ENCODE measurements at regions not wholly inside any gene's neighbourhood (a gene's known extent, or its start where the extent isn't known, plus 50 kb on each side); places are given as distances from the start of the nearest gene placed in this dataset.
A peak's percentile ranks its signal among the peaks of the same experiment; 100 is the strongest.
"Not testable (repeated sequence)": the region's sequence is repeated elsewhere in the genome, so short reads cannot be mapped to it uniquely, and the experiment has no call there.

DNA sequence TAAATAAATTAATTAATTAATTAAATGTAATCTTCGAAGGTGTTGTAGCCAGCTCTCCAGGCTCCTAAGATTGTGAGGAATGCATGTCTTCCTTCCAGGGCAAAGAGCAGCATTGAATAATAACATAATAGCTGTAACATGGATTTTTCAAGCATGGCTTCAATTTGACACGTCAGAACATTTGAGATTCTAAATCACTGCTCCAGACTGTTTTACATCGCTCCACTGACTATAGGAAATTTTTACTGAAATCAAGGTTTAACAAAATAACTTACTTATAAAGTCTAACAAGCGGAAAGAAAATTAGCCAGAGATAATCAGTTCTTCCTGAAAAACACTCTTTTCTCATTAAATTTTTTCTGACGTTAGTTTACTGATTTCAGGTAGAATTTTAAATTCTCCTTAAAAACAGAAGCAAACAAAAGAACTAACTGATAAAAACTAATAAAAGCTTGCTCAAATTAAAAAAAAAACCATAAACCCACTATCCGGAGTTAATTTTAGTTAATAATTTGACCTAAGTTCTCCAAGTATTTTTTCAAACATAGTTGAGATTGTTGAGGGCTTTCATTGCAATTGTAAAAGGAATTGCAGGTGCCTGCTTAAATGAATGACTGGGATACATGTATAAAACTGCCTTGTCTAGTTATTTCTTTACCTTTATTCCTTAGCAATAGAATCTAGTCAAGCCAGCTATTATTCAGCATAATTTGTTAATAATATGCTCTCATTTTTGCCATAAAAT is 51.2 kb upstream of the SGCE start:
- DNase-seq (ENCODE audit: extremely low spot score, insufficient read length, low read depth) (no peak), FAIRE-seq (no peak)

DNA sequence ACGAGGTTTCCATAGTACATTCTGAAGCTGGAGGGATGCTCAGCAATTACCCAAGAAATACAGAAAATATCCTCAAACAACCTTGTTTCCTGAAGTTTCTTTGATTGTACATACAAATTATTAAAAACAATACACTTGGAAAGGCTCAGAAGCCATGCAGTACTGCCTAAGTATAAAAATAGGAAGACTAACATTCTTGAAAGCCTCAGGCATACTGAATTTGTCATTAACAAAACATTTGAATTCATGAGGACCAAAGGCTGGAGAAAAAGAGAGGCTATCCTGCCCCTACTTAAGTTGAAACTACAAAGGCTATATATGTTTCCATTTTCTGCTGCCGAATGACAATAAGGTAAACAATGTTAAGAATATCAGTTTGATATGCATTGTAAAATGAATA is 54.3 kb upstream of the SGCE start:
- DNase-seq (ENCODE audit: extremely low spot score, insufficient read length, low read depth) (no peak), FAIRE-seq (no peak)

DNA sequence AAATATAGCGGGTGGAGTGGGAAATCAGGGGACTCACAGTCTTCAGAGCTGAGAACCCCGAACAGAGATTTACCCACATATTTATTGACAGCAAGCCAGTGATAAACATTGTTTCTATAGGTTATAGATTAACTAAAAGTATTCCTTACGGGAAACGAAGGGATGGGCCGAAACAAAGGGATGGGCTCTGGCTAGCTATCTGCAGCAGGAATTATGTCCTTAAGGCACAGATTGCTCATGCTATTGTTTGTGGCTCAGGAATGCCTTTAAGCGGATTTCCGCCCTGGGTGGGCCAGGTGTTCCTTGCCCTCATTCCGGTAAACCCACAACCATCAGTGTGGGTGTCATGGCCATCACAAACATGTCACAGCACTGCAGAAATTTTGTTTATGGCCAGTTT is 66.4 kb upstream of the SGCE start:
- not testable (repeated sequence) for DNase-seq (ENCODE audit: extremely low spot score, insufficient read length, low read depth); FAIRE-seq

DNA sequence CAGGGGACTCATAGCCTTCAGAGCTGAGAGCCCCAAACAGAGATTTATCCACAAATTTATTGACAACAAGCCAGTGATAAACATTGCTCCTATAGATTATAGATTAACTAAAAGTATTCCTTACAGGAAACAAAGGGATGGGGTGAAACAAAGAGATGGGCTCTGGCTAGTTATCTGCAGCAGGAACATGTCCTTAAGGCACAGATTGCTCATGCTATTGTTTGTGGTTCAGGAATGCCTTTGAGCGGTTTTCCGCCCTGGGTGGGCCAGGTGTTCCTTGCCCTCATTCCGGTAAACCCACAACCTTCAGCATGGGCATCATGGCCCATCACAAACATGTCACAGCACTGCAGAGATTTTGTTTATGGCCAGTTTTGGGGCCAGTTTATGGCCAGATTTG is 73.0 kb upstream of the SGCE start:
- FAIRE-seq; DNase-seq (ENCODE audit: extremely low spot score, insufficient read length, low read depth): not testable (repeated sequence)

DNA sequence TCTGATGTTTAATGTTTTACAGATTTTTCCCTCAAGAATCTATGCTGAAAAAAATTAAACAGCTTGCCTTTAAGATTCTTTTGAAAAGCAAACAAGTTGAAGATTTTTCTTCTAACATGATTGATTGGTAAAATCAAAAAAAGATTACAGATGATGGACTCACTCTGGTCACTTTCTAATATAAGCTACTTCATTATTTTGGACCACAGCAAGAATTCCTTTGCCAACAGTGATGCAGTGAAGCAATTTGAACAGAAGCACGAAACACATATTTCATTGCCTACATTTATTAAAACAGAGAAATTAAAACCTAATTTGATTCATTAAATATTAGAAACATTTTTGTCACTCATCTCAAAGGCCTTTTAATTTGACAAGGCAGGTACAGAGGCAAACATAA is 82.1 kb upstream of the SGCE start:
- no peak for FAIRE-seq

DNA sequence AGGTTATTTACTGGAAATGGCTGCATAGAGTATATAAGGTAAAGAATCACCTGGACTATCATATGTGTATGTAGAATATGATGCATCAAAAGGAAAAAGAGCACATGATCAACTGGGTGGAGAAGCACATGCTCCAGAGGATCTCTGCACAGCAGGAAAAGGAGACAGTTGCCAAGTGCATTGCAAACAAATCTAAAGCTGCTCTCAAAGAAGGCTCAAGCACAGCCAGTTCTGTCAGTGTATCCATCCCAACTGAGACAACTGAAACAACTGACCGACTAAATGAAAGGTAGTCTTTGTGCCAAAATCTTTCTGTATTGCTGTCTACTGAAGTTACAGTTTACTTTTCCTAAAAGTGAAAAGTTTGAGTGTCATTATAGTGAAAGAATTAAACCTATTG is 83.2 kb upstream of the SGCE start:
- FAIRE-seq (no peak), DNase-seq (ENCODE audit: extremely low spot score, insufficient read length, low read depth) (no peak)

More for the DNA sequence above, 82.1 kb upstream of the SGCE start:
- DNase-seq (ENCODE audit: extremely low spot score, insufficient read length, low read depth): no peak

DNA sequence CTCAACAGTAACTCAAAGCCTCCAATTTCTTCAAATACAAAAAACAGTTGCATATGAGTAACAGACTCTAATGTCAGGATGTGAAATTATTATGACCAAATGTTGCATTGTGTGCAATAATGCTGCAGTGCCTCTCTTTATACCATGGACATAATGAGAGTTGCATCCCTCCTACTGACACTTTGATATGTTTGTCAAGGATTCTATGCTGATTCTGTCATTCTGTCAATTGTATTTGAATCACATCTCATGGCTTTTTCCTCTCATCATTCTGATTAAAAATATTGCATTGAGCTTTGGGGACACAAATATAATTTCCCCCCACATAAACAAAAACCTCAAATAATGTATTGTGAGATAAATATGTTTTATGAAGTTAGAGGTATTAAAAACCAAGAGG is 84.6 kb upstream of the SGCE start:
- FAIRE-seq (no peak), DNase-seq (ENCODE audit: extremely low spot score, insufficient read length, low read depth) (no peak)

DNA sequence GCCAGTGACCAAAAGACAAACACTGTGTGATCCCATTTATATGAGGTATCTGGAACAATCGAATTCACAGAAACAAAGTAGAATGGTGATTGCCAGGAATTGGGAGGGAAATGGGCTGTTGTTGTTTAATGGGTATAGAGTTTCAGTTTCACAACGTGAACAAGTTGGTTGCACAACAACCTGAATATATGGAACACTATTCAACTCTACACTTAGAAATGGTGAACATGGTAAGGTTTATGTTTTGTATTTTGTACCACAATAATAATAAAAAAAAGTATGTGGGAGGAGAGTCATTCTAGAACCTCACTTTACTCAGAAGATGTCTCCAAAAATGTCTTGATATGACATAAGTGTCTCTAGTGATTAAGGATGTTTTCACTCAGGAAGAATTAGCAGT is 85.2 kb upstream of the SGCE start:
- FAIRE-seq (no peak), DNase-seq (ENCODE audit: extremely low spot score, insufficient read length, low read depth) (no peak)

DNA sequence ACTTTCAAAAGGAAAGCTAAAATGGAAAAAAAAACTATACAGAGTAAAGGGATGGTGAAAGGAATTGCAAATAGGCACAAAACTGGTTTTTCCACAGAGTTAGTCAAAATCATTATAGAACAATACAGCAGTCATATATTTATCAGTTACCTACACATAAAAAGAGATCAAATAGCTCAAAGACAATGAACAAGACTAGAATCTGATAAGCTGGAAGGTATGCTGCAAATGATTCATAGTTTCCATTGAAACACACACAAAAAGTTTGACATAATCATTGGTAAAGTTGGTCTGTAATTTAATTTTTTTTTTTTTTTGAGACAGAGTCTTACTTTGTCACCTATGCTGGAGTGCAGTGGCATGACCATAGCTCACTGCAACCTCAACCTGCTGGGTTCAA is 92.4 kb upstream of the SGCE start:
- FAIRE-seq (no peak), DNase-seq (ENCODE audit: extremely low spot score, insufficient read length, low read depth) (no peak)

DNA sequence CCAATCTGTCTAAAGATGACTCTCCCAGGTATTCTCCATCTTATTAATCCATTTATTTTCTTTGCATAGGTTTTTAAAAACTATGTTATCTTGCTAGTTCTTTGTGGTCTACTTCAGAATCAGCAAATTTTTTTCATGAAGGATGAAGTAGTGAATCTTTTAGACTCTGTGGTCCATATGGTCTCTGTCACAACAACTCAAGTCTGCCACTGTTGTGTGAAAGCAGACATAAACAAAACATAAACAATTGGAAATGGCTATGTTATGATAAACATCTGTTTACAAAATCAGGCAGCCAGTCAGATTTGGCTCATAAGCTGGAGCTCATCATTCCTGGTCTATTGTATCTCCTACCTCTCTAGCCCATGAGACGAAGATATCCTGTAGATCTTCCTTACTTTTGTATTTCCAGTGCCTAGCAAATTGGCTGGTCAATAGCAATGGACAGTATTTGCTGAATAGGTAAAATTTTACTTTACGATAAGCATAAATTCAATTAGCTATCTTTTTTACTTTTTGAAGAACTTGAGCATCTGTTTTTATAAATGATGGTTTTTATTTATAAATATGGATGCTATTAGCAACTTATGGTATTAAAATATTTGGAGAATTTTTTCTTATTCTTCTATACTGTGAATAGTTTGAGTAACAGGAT is 104.6 kb upstream of the SGCE start:
- DNase-seq (ENCODE audit: extremely low spot score, insufficient read length, low read depth): no peak
- no peak for FAIRE-seq

DNA sequence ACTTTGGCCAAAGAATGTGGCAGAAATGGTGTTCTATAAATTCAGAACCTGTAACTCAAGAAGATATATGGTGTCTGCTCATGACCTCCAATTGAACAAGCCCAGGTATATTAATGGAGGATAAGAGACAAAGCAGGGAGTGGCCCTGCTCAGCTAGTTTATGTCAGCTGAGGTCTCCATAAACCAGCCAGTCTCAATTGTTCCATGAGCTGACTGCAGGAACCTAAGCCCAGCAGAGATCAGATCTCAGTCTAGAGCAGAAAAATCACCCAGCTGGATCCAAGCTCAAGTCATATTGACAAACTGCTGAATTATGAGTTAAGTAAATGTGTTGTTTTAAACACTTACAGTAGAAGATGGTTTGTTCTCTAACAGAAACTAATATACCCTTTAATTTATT is 105.5 kb upstream of the SGCE start:
- FAIRE-seq (no peak), DNase-seq (ENCODE audit: extremely low spot score, insufficient read length, low read depth) (no peak)

DNA sequence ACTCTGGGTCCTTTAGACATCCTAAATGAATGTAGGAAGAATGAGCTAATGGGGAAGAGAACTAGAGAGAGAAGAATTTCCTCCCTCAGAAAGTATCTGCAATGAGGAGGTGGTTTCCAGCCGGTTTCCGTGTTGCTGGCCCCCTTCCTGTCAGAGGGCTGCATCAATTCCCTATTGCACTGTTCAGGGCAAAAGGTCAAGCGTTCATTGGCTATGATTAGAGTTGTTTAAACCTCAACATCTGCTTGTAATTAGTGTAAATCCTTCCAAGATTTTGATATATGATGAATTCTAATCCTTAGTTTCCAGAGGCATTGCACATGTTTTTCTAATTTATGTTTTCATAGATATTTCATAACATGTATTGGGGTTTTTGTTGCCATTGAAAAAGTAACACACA is 107.3 kb upstream of the SGCE start:
- FAIRE-seq (peak; percentile 35), DNase-seq (ENCODE audit: extremely low spot score, insufficient read length, low read depth) (no peak)

DNA sequence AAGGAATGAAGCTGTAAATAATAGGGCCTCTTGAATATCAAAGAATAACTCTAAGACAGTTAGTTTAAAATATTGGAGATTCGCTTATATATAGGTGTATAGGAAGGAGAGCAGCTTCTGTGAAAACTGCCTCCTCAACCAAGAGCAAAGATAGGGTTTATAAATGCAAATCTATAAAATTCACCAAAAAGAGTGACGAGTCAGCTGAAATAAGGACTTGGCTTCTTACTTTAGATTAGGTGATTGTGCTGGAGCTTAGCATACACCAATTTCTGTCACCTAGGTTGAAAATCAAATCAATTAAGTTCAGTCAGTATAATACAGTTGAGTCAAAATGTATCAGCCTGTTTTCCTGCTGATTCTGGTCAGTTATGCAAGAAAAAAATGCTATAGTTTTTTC is 113.8 kb upstream of the SGCE start:
- FAIRE-seq: no peak
- DNase-seq (ENCODE audit: extremely low spot score, insufficient read length, low read depth): no peak

DNA sequence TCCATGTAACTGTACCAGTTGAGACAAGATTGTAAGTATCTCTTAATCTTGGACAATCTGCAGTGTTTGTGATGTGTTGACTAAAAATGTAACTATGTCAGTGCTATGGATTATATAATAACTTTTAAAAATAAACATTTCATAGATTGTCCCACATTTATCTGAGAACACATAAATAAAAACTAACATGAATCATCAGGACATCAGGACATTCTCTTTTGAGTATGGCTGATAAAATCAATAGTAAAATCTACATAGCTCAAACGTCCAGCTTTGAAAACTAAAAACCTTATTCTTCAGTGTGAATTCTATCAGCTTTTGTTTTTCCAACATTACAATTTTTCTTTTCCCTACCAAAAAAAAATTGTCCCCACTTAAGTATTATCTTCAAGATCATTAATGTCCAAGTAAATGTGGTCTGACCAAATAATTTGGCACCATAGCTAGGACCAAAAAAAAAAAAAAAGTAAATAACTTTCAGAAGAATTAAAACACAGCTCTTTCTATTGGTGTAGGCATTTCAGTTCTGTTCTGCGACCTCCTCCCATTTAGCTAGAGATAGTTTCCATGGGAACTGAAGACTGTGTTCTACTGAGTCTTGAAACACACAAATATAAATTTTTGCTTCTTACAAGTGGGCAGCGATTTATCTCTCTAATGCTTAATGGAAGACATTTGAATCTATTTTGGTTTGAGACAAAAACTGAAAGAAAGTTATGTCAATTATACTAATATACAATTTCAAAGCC is 123.0 kb upstream of the SGCE start:
- no peak for DNase-seq (ENCODE audit: extremely low spot score, insufficient read length, low read depth)
- no peak for FAIRE-seq

DNA sequence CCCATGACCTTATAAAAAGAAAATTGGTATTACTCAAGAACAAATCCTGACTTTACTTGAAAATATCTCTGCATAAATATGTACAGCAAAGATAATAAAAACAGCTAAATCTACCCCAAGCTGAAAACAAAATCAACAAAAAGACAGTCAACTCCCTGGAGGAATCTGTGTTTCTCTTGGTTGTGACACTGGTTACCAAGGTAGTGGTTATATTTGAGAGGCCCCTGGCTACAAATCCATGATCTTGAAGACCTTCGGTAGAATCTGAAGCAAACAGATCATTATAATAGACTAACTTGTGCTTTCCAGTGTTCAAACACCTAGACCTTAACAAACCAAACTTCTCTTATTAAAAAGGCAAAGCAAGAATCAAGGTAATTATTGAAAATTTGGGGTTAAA is 123.9 kb upstream of the SGCE start:
- no peak for DNase-seq (ENCODE audit: extremely low spot score, insufficient read length, low read depth)

DNA sequence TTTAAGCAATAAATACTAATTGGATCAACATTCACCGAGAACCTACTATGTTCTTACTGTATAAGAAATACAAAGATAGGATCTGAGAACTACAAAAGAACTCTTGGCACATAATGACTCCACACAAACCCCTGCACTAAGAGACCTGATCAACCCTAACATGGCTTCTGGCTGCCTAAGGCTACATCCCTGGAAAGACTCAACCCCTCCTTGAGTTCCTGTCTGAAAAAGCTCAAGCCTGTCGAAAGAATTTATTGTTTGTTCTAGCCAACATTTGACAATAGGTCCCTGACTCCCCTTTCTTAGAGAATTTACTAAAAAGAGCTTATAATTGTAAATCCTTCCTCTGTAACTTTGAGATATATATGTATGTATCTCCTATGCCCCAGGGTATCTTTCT is 125.3 kb upstream of the SGCE start:
- DNase-seq (ENCODE audit: extremely low spot score, insufficient read length, low read depth): no peak
- no peak for FAIRE-seq

More for the DNA sequence above, 123.9 kb upstream of the SGCE start:
- no peak for FAIRE-seq

DNA sequence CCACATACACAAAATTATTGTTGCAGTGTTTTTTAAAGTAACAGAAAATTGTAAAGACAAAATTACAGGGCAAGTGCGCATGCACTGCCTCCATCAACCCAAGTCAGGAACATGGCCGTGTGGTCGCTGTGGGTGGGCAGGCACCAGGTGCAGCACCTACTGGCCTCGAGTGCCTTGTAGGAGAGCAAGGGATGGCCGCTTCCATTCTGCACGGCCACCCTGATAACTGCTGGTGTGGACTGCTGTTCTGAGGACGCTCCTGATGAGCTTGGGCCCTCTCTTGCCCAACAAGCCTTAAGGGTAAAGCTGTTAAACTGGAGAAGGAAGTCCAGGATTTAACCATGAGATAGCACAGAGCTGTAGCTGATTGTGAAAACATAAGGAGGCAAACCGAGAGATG is 124.6 kb upstream of the PPP1R9A start:
- FAIRE-seq: no peak

DNA sequence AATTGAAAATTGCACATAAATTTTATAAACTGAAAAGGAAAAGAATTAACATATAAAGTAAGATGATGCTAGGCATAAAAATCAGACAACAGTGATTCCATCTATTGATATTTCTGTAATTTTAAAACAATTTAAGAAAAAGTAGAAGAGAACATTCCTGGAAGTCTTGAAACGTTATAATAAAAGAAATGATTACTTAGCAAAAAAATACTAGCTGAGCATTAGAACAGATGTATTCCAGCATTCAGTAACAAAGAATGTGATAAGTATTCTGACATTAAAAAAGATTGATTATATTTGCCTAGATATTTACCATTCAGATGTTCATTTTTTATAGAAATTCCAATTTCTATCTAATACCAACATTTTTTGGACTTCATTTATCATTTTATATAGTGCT is 120.1 kb upstream of the PPP1R9A start:
- no peak for FAIRE-seq
- no peak for DNase-seq (ENCODE audit: extremely low spot score, insufficient read length, low read depth)

More for the DNA sequence above, 124.6 kb upstream of the PPP1R9A start:
- no peak for DNase-seq (ENCODE audit: extremely low spot score, insufficient read length, low read depth)

DNA sequence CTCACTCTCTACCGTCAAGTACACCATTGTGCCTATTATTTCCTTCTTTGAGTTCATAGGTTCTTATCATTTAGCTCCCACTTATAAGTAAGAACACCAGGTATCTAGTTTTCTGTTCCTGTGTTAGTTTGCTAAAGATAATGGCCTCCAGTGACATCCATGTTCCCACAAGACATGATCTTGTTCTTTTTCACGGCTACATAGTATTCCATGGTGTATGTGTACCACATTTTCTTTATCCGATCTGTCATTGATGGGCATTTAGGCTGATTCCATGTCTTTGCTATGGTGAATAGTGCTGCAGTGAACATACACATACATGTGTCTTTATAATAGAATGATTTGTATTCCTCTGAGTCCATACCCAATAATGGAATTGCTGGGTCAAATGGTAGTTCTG is 119.0 kb upstream of the PPP1R9A start:
- DNase-seq (ENCODE audit: extremely low spot score, insufficient read length, low read depth); FAIRE-seq: not testable (repeated sequence)

DNA sequence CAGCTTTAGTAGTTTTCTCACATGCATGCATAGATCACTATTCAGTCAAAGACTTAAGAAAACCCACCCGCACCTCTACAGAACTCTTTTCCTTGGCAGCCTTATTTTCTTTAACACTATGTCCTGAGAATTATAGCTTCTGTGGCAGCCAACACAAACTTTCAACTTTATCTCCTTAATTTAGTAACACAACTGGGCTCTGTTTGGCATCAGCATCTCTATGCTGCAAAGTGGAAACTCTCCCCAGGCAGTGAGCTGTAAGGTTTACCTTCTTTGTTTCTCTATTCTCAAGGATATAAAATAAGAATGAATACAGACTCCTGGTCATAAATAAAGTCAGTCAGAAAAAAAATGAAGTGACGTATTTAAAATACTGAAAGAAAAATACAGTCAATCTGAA is 115.2 kb upstream of the PPP1R9A start:
- no peak for DNase-seq (ENCODE audit: extremely low spot score, insufficient read length, low read depth)
- no peak for FAIRE-seq

DNA sequence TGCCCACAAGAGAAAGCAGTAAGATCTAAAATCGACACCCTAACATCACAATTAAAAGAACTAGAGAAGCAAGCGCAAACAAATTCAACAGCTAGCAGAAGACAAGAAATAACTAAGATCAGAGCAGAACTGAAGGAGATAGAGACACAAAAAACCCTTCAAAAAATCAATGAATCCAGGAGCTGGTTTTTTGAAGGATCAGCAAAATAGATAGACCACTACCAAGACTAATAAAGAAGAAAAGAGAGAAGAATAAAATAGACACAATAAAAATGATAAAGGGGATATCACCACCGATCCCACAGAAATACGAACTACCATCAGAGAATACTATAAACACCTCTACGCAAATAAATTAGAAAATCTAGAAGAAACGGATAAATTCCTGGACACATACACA is 110.0 kb upstream of the PPP1R9A start:
- not testable (repeated sequence) for DNase-seq (ENCODE audit: extremely low spot score, insufficient read length, low read depth); FAIRE-seq
